NT2/D1 (cell line): ENCODE measurements at regions not wholly inside any gene's neighbourhood (a gene's known extent, or its start where the extent isn't known, plus 50 kb on each side); places are given as distances from the start of the nearest gene placed in this dataset.

Source experiments
- DNase-seq: peaks from one replicate; pipeline ENCODE4 v3.0.0-alpha.2; 2011; ENCODE audit warnings: low read depth, low spot score
- H3K27me3 ChIP-seq: 2 replicates; pipeline ENCODE4 v1.6.0; 2011; ENCODE audit warnings: mild to moderate bottlenecking; ENCODE audit not compliant: insufficient read length, insufficient read depth
- H3K36me3 ChIP-seq: 2 replicates; pipeline ENCODE4 v1.6.1; 2011; ENCODE audit warnings: mild to moderate bottlenecking, low read length, mixed read lengths; ENCODE audit not compliant: insufficient read depth, insufficient read length
- H3K4me1 ChIP-seq: 2 replicates; pipeline ENCODE4 v1.5.1; 2011; ENCODE audit not compliant: insufficient read depth, insufficient read length
- H3K4me3 ChIP-seq: 2 replicates; pipeline ENCODE4 v1.5.1; 2011; ENCODE audit warnings: low read depth; ENCODE audit not compliant: insufficient read length
- H3K9ac ChIP-seq: 2 replicates; pipeline ENCODE4 v1.6.0; 2011; ENCODE audit warnings: low read depth; ENCODE audit not compliant: insufficient read length
- H3K9me3 ChIP-seq: 2 replicates; pipeline ENCODE4 v1.5.1; 2011; ENCODE audit warnings: mild to moderate bottlenecking, low read length; ENCODE audit not compliant: insufficient read depth
- SUZ12 ChIP-seq: IDR thresholded peaks from 2 replicates; pipeline ENCODE4 v1.6.1; 2011; ENCODE audit not compliant: insufficient read length, insufficient read depth; ENCODE audit errors: extremely low read depth
- YY1 ChIP-seq: IDR thresholded peaks from 2 replicates; pipeline ENCODE4 v1.6.1; 2011; ENCODE audit not compliant: insufficient read length, insufficient read depth
- ZNF274 ChIP-seq: IDR thresholded peaks from 2 replicates; pipeline ENCODE4 v1.6.1; 2011; ENCODE audit warnings: mild to moderate bottlenecking, low read depth, low read length

GRCh38 chr12:46914336-46914735 is 88.5 kb upstream of the SLC38A4 start:
- H3K4me3 ChIP-seq, result no peak overlapping the region
- H3K9ac ChIP-seq, result no peak overlapping the region
- no peaks in the 10 kb centered on the region for H3K4me1 ChIP-seq
- no peaks in the 10 kb centered on the region for H3K27me3 ChIP-seq
- no peaks in the 10 kb centered on the region for H3K36me3 ChIP-seq
- no peak for DNase-seq
- TF ChIP-seq ZNF274 (no peak), YY1 (no peak), SUZ12 (no peak)
- H3K9me3 ChIP-seq, result no peaks in the 10 kb centered on the region

DNA sequence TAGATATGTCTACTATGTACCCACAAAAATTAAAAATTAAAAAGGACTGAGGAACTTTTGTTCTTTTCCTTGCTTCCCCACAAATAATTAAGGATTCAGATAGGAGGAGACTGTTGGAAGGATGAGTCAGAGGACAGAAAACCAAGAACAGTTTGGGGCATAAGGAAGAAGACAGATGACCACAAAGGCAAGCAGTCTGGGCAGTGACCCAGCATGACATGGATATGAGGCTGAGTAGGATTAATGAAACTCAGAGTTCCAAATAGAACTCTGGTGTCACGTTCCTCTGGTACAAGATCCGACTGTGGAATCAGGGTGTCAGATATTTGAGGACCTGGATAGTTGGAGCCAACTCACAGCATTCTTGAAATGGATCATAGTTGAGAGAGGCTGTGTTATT is 89.3 kb upstream of the SLC38A4 start:
- no peak for DNase-seq
- no peaks in the 10 kb centered on the region for H3K4me1 ChIP-seq
- H3K36me3 ChIP-seq, result no peaks in the 10 kb centered on the region
- H3K9ac ChIP-seq, result no peak overlapping the region
- H3K4me3 ChIP-seq, result no peak overlapping the region
- H3K27me3 ChIP-seq, result no peaks in the 10 kb centered on the region
- no peaks in the 10 kb centered on the region for H3K9me3 ChIP-seq
- TF ChIP-seq YY1 (no peak), ZNF274 (no peak), SUZ12 (no peak)

- H3K27me3 ChIP-seq, result no peaks in the 10 kb centered on the region
- H3K9ac ChIP-seq, result no peak overlapping the region
- TF ChIP-seq ZNF274 (no peak), SUZ12 (no peak), YY1 (no peak)
- no peak for DNase-seq
- no peaks in the 10 kb centered on the region for H3K36me3 ChIP-seq
- H3K4me3 ChIP-seq, result no peak overlapping the region
- H3K9me3 ChIP-seq, result no peaks in the 10 kb centered on the region
- no peaks in the 10 kb centered on the region for H3K4me1 ChIP-seq
These were observed 90.0 kb upstream of the SLC38A4 start for GRCh38 chr12:46915836-46916235.

DNA sequence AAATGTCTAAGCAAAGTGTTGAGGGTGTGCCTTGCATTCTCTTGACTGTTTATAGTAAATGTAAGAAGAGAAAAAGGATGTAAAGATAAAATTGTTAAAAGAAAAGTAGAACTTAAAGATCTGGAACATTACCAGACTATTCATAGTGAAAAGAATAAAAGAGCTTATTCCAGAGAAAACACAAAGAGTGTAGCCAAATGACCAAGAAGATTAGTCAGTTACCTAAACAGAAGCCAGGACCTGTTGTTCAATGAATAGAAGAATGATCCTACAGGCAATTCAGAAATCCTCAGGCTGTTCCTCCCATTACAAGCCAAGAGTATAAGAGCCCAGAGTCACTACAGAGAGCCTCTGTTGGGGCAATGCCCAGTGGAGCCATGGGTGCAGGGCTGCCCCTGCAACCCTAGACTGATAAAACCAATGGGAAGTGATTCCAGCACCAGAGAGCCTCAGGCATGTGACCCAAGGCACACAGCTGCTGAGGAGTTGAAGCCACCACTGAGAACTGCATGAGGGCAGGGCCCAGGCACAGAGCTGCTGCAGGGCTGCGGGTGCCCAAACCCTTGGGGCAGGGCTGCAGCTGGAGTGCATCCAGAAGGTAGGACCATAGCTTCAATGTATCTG is 91.1 kb upstream of the SLC38A4 start:
- no peaks in the 10 kb centered on the region for H3K36me3 ChIP-seq
- TF ChIP-seq YY1, result no peak
- no peak for TF ChIP-seq ZNF274
- no peak for TF ChIP-seq SUZ12
- H3K4me3 ChIP-seq, result no peak overlapping the region
- H3K4me1 ChIP-seq, result no peaks in the 10 kb centered on the region
- H3K9me3 ChIP-seq, result no peaks in the 10 kb centered on the region
- no peak overlapping the region for H3K9ac ChIP-seq
- H3K27me3 ChIP-seq, result no peaks in the 10 kb centered on the region
- no peak for DNase-seq

GRCh38 chr12:46917821-46918220 is 92.0 kb upstream of the SLC38A4 start:
- DNase-seq, result no peak
- H3K9me3 ChIP-seq, result no peaks in the 10 kb centered on the region
- no peaks in the 10 kb centered on the region for H3K27me3 ChIP-seq
- no peak overlapping the region for H3K9ac ChIP-seq
- H3K36me3 ChIP-seq, result no peaks in the 10 kb centered on the region
- no peaks in the 10 kb centered on the region for H3K4me1 ChIP-seq
- no peak for TF ChIP-seq SUZ12
- no peak for TF ChIP-seq YY1
- TF ChIP-seq ZNF274, result no peak
- H3K4me3 ChIP-seq, result no peak overlapping the region

GRCh38 chr12:46918631-46919030 is 92.8 kb upstream of the SLC38A4 start:
- H3K36me3 ChIP-seq, result no peaks in the 10 kb centered on the region
- H3K9ac ChIP-seq, result no peak overlapping the region
- no peak overlapping the region for H3K4me3 ChIP-seq
- DNase-seq, result no peak
- TF ChIP-seq YY1 (no peak), SUZ12 (no peak), ZNF274 (no peak)
- H3K4me1 ChIP-seq, result no peaks in the 10 kb centered on the region
- no peaks in the 10 kb centered on the region for H3K9me3 ChIP-seq
- H3K27me3 ChIP-seq, result no peaks in the 10 kb centered on the region

DNA sequence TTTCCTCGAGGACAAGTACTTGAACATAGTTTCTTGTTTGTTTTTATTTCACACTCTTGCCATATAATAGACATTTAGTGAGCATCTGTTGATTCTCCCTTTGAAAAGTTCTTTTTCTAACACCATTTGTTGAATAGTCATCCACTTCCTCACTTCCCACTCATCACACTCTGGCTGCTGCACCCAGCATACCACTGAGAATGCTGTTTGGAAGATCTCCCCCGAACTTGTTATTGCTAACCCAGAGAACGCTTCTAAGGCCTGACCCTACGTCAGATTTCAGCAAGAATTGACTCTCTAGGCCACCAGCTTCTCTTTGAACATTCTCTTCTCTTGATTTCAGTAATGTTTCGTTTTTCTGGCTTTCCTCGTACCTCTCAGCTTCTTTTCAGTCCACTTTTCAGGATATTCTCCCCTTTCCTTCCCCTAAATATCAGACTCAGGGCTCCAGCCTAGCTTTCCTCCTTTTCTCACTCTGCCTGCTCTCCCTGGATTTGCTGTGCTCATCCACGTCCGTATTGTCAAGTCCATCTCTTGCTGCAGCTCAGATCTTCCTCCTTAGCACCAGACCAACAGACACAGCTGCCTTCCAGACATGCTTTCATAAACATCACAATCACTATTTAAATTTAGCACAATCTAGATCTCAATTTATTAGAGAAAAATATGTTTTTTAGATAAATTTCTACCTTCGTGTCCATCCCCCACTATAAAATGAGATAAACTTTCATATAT is 94.0 kb upstream of the SLC38A4 start:
- Histone ChIP-seq H3K27me3 (no peaks in the 10 kb centered on the region), H3K4me1 (no peaks in the 10 kb centered on the region), H3K9me3 (no peaks in the 10 kb centered on the region), H3K36me3 (no peaks in the 10 kb centered on the region), H3K4me3 (no peak overlapping the region), H3K9ac (no peak overlapping the region)
- TF ChIP-seq YY1 (no peak), ZNF274 (no peak), SUZ12 (no peak)
- no peak for DNase-seq
